Retina (tissue), 1 donor: ENCODE measurements at regions not wholly inside any gene's neighbourhood (a gene's known extent, or its start where the extent isn't known, plus 50 kb on each side); places are given as distances from the start of the nearest gene placed in this dataset.
"Not testable (repeated sequence)": the region's sequence is repeated elsewhere in the genome, so short reads cannot be mapped to it uniquely, and the experiment has no call there.

Experiments used
- DNase-seq: peaks from one replicate; pipeline ENCODE4 v3.0.0-alpha.2; 2016

GRCh38 chr1:59188413-59189213 lies 108.3 kb upstream of the FGGY start:
- DNase-seq: no peak

GRCh38 chr1:59193443-59194093 lies 103.3 kb upstream of the FGGY start:
- DNase-seq: no peak

- no peak for DNase-seq
Observed at GRCh38 chr1:59194621-59195020, 102.3 kb upstream of the FGGY start.

- no peak for DNase-seq
Observed at GRCh38 chr1:59195151-59195550, 101.7 kb upstream of the FGGY start.

- DNase-seq: no peak
Observed at GRCh38 chr1:59198564-59198963, 98.3 kb upstream of the FGGY start.

- DNase-seq: no peak
Observed at GRCh38 chr1:59199147-59199546, 97.7 kb upstream of the FGGY start.

- DNase-seq: no peak
Observed at GRCh38 chr1:59199719-59200376, 97.0 kb upstream of the FGGY start.

GRCh38 chr1:59201341-59201740 lies 95.6 kb upstream of the FGGY start:
- no peak for DNase-seq

GRCh38 chr1:59202455-59202854 lies 94.4 kb upstream of the FGGY start:
- no peak for DNase-seq

- no peak for DNase-seq
Observed at GRCh38 chr1:59204001-59204400, 92.9 kb upstream of the FGGY start.

- not testable (repeated sequence) for DNase-seq
Observed at GRCh38 chr1:59206616-59207015, 90.3 kb upstream of the FGGY start.

- not testable (repeated sequence) for DNase-seq
Observed at GRCh38 chr1:59210430-59210829, 86.5 kb upstream of the FGGY start.

- DNase-seq: no peak
Observed at GRCh38 chr1:59212706-59213105, 84.2 kb upstream of the FGGY start.

- DNase-seq: no peak
Observed at GRCh38 chr1:59214248-59215208, 82.4 kb upstream of the FGGY start.

GRCh38 chr1:59215766-59216291 lies 81.1 kb upstream of the FGGY start:
- no peak for DNase-seq

GRCh38 chr1:59217439-59217838 lies 79.5 kb upstream of the FGGY start:
- not testable (repeated sequence) for DNase-seq

GRCh38 chr1:59218521-59219236 lies 78.2 kb upstream of the FGGY start:
- no peak for DNase-seq

GRCh38 chr1:59219916-59220315 lies 77.0 kb upstream of the FGGY start:
- no peak for DNase-seq

- DNase-seq: no peak
Observed at GRCh38 chr1:59220356-59220755, 76.5 kb upstream of the FGGY start.

GRCh38 chr1:59223198-59223597 lies 73.7 kb upstream of the FGGY start:
- no peak for DNase-seq

- no peak for DNase-seq
Observed at GRCh38 chr1:59223989-59224634, 72.8 kb upstream of the FGGY start.
